ENCODE measurements at regions not wholly inside any gene's neighbourhood (a gene's known extent, or its start where the extent isn't known, plus 50 kb on each side); places are given as distances from the start of the nearest gene placed in this dataset.

GRCh38 chr12:23174917-23175316 is 549.9 kb downstream of the ETNK1 start:
- Mint-ChIP-seq H3K9me3 (peaks cover 3% of the 10 kb centered on the region; the same call in 2 of the 3 replicates), H3K4me1 (no peaks in the 10 kb centered on the region), H3K4me3 (no peak overlapping the region), H3K27me3 (ENCODE audit: insufficient read depth, low read depth, poor library complexity) (peaks cover 2% of the 10 kb centered on the region), H3K36me3 (ENCODE audit: low read depth) (peaks cover 4% of the 10 kb centered on the region; the same call in 1 of the 3 replicates), H3K27ac (no peak overlapping the region)
- Histone ChIP-seq H4K20me1 (replicated peaks; ENCODE audit: insufficient read depth) (no peaks in the 10 kb centered on the region), H2AFZ (no peak overlapping the region), H3K79me2 (replicated peaks; ENCODE audit: insufficient read depth) (no peaks in the 10 kb centered on the region), H3K4me3 (no peak overlapping the region), H3F3A (replicated peaks; ENCODE audit: low read depth) (no peaks in the 10 kb centered on the region), H3K9me2 (ENCODE audit: insufficient read depth) (peaks cover 6% of the 10 kb centered on the region), H3K27ac (ENCODE audit: low read depth) (no peak overlapping the region), H3K36me3 (ENCODE audit: insufficient read depth) (no peaks in the 10 kb centered on the region), H3K27me3 (ENCODE audit: insufficient read depth) (no peaks in the 10 kb centered on the region), H3K4me2 (no peak overlapping the region), H3K4me1 (ENCODE audit: insufficient read depth) (no peaks in the 10 kb centered on the region)
- no peak for TF ChIP-seq EZH2phosphoT487 (IDR thresholded peaks at IDR 0.05; ENCODE audit: unreplicated experiment)
- TF ChIP-seq ETS1 (IDR thresholded peaks at IDR 0.05), result no peak
- no peak for TF ChIP-seq ZNF331 (CRISPR knock-in tag; IDR thresholded peaks at IDR 0.05; ENCODE audit: low read depth)
- TF ChIP-seq JUNB (IDR thresholded peaks at IDR 0.05; ENCODE audit: unreplicated experiment), result no peak
- no peak for TF ChIP-seq EZH2 (IDR thresholded peaks at IDR 0.05; ENCODE audit: low read depth, unreplicated experiment)
- ATAC-seq (no peak), DNase-seq (ENCODE audit: low spot score) (no peak)

DNA sequence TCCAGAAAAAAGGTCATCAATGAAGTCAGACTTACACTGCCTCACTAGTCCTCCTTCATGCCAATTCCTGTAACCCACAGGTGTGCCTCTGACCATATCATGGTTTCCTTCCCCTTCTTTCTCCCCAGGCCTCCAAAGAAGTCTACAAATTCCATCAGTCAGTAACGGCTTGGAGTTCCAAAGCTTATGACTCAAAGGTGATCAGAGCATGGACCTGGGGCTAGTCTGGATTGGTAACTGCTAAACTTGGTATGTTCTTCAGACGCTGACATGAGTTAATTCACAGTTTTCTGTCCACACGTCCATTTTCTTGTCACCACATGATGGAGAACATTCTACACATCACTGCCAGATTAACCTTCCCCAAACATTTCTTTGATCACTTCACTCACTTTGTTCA is 560.4 kb downstream of the ETNK1 start:
- Histone ChIP-seq H3K4me2 (no peak overlapping the region), H3K27me3 (ENCODE audit: insufficient read depth) (no peaks in the 10 kb centered on the region), H3K36me3 (ENCODE audit: insufficient read depth) (no peaks in the 10 kb centered on the region), H3K27ac (ENCODE audit: low read depth) (no peak overlapping the region), H4K20me1 (replicated peaks; ENCODE audit: insufficient read depth) (no peaks in the 10 kb centered on the region), H3K4me1 (ENCODE audit: insufficient read depth) (no peaks in the 10 kb centered on the region), H2AFZ (no peak overlapping the region), H3F3A (replicated peaks; ENCODE audit: low read depth) (no peaks in the 10 kb centered on the region), H3K9me2 (ENCODE audit: insufficient read depth) (peaks cover 17% of the 10 kb centered on the region), H3K79me2 (replicated peaks; ENCODE audit: insufficient read depth) (no peaks in the 10 kb centered on the region), H3K4me3 (no peak overlapping the region)
- H3K27ac Mint-ChIP-seq, result no peak overlapping the region
- 0 out of 3 replicates have a peak, but pooled peaks cover 2% of the 10 kb centered on the region for H3K4me1 Mint-ChIP-seq
- ATAC-seq (no peak), DNase-seq (ENCODE audit: low spot score) (no peak)
- H3K36me3 Mint-ChIP-seq (ENCODE audit: low read depth), result no peaks in the 10 kb centered on the region
- H3K9me3 Mint-ChIP-seq, result no peaks in the 10 kb centered on the region
- no peaks in the 10 kb centered on the region for H3K27me3 Mint-ChIP-seq (ENCODE audit: insufficient read depth, low read depth, poor library complexity)
- H3K4me3 Mint-ChIP-seq, result no peak overlapping the region
- no peak for TF ChIP-seq EZH2phosphoT487 (IDR thresholded peaks at IDR 0.05; ENCODE audit: unreplicated experiment)
- no peak for TF ChIP-seq ZNF331 (CRISPR knock-in tag; IDR thresholded peaks at IDR 0.05; ENCODE audit: low read depth)
- TF ChIP-seq JUNB (IDR thresholded peaks at IDR 0.05; ENCODE audit: unreplicated experiment), result no peak
- TF ChIP-seq ETS1 (IDR thresholded peaks at IDR 0.05), result no peak
- no peak for TF ChIP-seq ZNF114 (CRISPR knock-in tag; IDR thresholded peaks at IDR 0.05)
- no peak for TF ChIP-seq POLR2AphosphoS5 (IDR thresholded peaks at IDR 0.05; ENCODE audit: low read depth)
- TF ChIP-seq CREB1 (CRISPR knock-in tag; IDR thresholded peaks at IDR 0.05; ENCODE audit: low read depth), result no peak
- no peak for TF ChIP-seq CTCF (conservative IDR thresholded peaks at IDR 0.05; ENCODE audit: low read depth in 2 of 2)
- TF ChIP-seq STAT1 (IDR thresholded peaks at IDR 0.05; ENCODE audit: unreplicated experiment), result no peak
- no peak for TF ChIP-seq ZNF462 (CRISPR knock-in tag; IDR thresholded peaks at IDR 0.05)
- no peak for TF ChIP-seq NANOG (IDR thresholded peaks at IDR 0.05; ENCODE audit: borderline replicate concordance)

Data from GM23338 (cell line).